HEK293 (cell line): ENCODE measurements at regions not wholly inside any gene's neighbourhood (a gene's known extent, or its start where the extent isn't known, plus 50 kb on each side); places are given as distances from the start of the nearest gene placed in this dataset.

Experiments used
- CTCF ChIA-PET: fragments of 350-600 bp; formaldehyde crosslinking; extraction: SDS; loops from one replicate; lab custom pipeline; 2021; ENCODE audit warnings: antibody characterized with exemption; lab: Yijun Ruan, JAX
- POLR2A ChIA-PET: fragments of 300-600 bp; formaldehyde crosslinking; extraction: SDS; loops from one replicate; lab custom pipeline; 2020; ENCODE audit warnings: antibody characterized with exemption, inconsistent platforms; lab: Yijun Ruan, JAX
- H3K27ac ChIP-seq: fragments of 200-500 bp; sonication (Bioruptor generic); 2 replicates; pipeline ENCODE4 v1.5.1; 2014; ENCODE audit warnings: low read depth, low read length, control low read depth, inconsistent platforms; ENCODE audit errors: extremely low read depth
- H3K36me3 ChIP-seq, 2 experiments: fragments of 200-500 bp in 1 of 2; sonication (Bioruptor generic) in 1 of 2; 1 replicate in 1 of 2; 2 replicates in 1 of 2; pipeline ENCODE4 v1.5.1; 2014 to 2017; ENCODE audit warnings: inconsistent platforms in 2 of 2, low read length in 2 of 2; ENCODE audit not compliant: control insufficient read depth in 2 of 2, insufficient read depth in 1 of 2
- H3K4me1 ChIP-seq: fragments of 200-500 bp; sonication (Bioruptor generic); 2 replicates; pipeline ENCODE4 v1.5.1; 2014; ENCODE audit warnings: mild to moderate bottlenecking, low read length, inconsistent platforms; ENCODE audit not compliant: control insufficient read depth, insufficient read depth
- H3K4me3 ChIP-seq: 2 replicates; pipeline ENCODE4 v1.5.1; 2011; ENCODE audit warnings: low read depth, mild to moderate bottlenecking, control low read depth, low read length, moderate library complexity
- H3K9me3 ChIP-seq: fragments of 200-500 bp; sonication (Bioruptor generic); 2 replicates; pipeline ENCODE4 v1.5.1; 2014; ENCODE audit warnings: low read depth, low read length, inconsistent platforms; ENCODE audit not compliant: control insufficient read depth, insufficient read depth
- CTCF ChIP-seq: fragments of 450-650 bp; formaldehyde crosslinking; IDR thresholded peaks from 2 replicates; pipeline ENCODE4 v1.5.1; 2016; ENCODE audit warnings: missing biosample characterization, missing genetic modification characterization
- FEZF1 ChIP-seq: fragments of 450-650 bp; formaldehyde crosslinking; IDR thresholded peaks from 2 replicates; pipeline ENCODE4 v1.5.1; 2016; ENCODE audit warnings: missing biosample characterization, missing genetic modification characterization
- GLIS1 ChIP-seq: fragments of 450-650 bp; formaldehyde crosslinking; IDR thresholded peaks from 2 replicates; pipeline ENCODE4 v1.5.1; 2016; ENCODE audit warnings: missing biosample characterization, missing genetic modification characterization
- HIC1 ChIP-seq: fragments of 450-650 bp; formaldehyde crosslinking; IDR thresholded peaks from 2 replicates; pipeline ENCODE4 v1.5.1; 2016; ENCODE audit warnings: missing biosample characterization, missing genetic modification characterization
- INSM2 ChIP-seq: fragments of 450-650 bp; formaldehyde crosslinking; IDR thresholded peaks from 2 replicates; pipeline ENCODE4 v1.5.1; 2016; ENCODE audit warnings: missing biosample characterization, missing genetic modification characterization
- KLF8 ChIP-seq: fragments of 450-650 bp; formaldehyde crosslinking; IDR thresholded peaks from 2 replicates; pipeline ENCODE4 v1.5.1; 2016; ENCODE audit warnings: missing biosample characterization, missing genetic modification characterization
- PBX3 ChIP-seq: sonication (generic); formaldehyde crosslinking; IDR thresholded peaks from 2 replicates; pipeline ENCODE4 v1.8.1; 2022; ENCODE audit warnings: mild to moderate bottlenecking, moderate library complexity, missing genetic modification reagents
- ZBTB11 ChIP-seq: fragments of 450-650 bp; formaldehyde crosslinking; conservative IDR thresholded peaks from 2 replicates; pipeline ENCODE4 v1.5.1; 2016; ENCODE audit warnings: low read depth, missing biosample characterization, missing genetic modification characterization
- ZBTB48 ChIP-seq: fragments of 450-650 bp; formaldehyde crosslinking; IDR thresholded peaks from 2 replicates; pipeline ENCODE4 v1.5.1; 2016; ENCODE audit warnings: missing biosample characterization, missing genetic modification characterization
- ZNF19 ChIP-seq: fragments of 450-650 bp; formaldehyde crosslinking; IDR thresholded peaks from 2 replicates; pipeline ENCODE4; 2016; ENCODE audit warnings: missing biosample characterization, missing genetic modification characterization, low read depth
- ZNF274 ChIP-seq, 2 experiments: fragments of 200-500 bp in 1 of 2; fragments of 450-650 bp in 1 of 2; sonication (Bioruptor generic) in 1 of 2; formaldehyde crosslinking in 1 of 2; IDR thresholded peaks; 2 replicates each; pipeline versions ENCODE4 v1.5.1 to v1.6.1; 2014 to 2016; ENCODE audit warnings: borderline replicate concordance in 1 of 2, inconsistent platforms in 1 of 2, low read length in 1 of 2, missing biosample characterization in 1 of 2, missing genetic modification characterization in 1 of 2
- ZNF350 ChIP-seq: fragments of 450-650 bp; formaldehyde crosslinking; IDR thresholded peaks from 2 replicates; pipeline ENCODE4 v1.5.0; 2017; ENCODE audit warnings: missing biosample characterization, mild to moderate bottlenecking, missing genetic modification characterization
- ZNF354C ChIP-seq: fragments of 450-650 bp; formaldehyde crosslinking; IDR thresholded peaks from 2 replicates; pipeline ENCODE4 v1.5.1; 2016; ENCODE audit warnings: missing biosample characterization, missing genetic modification characterization, low read depth, borderline replicate concordance
- ZNF366 ChIP-seq: fragments of 450-650 bp; formaldehyde crosslinking; conservative IDR thresholded peaks from 2 replicates; pipeline ENCODE4 v1.5.1; 2016; ENCODE audit warnings: missing biosample characterization, missing genetic modification characterization
- ZNF623 ChIP-seq: fragments of 450-650 bp; formaldehyde crosslinking; IDR thresholded peaks from 2 replicates; pipeline ENCODE4 v1.5.1; 2016; ENCODE audit warnings: missing biosample characterization, missing genetic modification characterization
- ZNF629 ChIP-seq: fragments of 450-650 bp; formaldehyde crosslinking; IDR thresholded peaks from 2 replicates; pipeline ENCODE4 v1.5.1; 2017; ENCODE audit warnings: missing biosample characterization, missing genetic modification characterization
- ZNF785 ChIP-seq: fragments of 450-650 bp; formaldehyde crosslinking; IDR thresholded peaks from 2 replicates; pipeline ENCODE4 v1.5.1; 2016; ENCODE audit warnings: missing biosample characterization, missing genetic modification characterization
- ZSCAN16 ChIP-seq: fragments of 450-650 bp; formaldehyde crosslinking; IDR thresholded peaks from 2 replicates; pipeline ENCODE4 v1.5.1; 2016; ENCODE audit warnings: missing biosample characterization, missing genetic modification characterization
- ZSCAN23 ChIP-seq: fragments of 450-650 bp; formaldehyde crosslinking; IDR thresholded peaks from 2 replicates; pipeline ENCODE4 v1.5.1; 2016; ENCODE audit warnings: missing biosample characterization, missing genetic modification characterization

GRCh38 chr6:48290595-48290994 lies 179.6 kb upstream of the PTCHD4 start:
- no peaks in the 10 kb centered on the region for H3K36me3 ChIP-seq
- ChIA-PET POLR2A (no interaction called here), CTCF (no interaction called here)
- no peak overlapping the region for H3K4me3 ChIP-seq
- TF ChIP-seq ZBTB48: no peak
- no peak for TF ChIP-seq INSM2
- no peak for TF ChIP-seq ZSCAN23 (tag by site-specific recombination)
- TF ChIP-seq GLIS1 (tag by site-specific recombination): no peak
- TF ChIP-seq ZBTB11 (tag by site-specific recombination): no peak
- TF ChIP-seq FEZF1 (tag by site-specific recombination): no peak
- TF ChIP-seq HIC1 (tag by site-specific recombination): no peak
- no peak for TF ChIP-seq ZNF19 (tag by site-specific recombination)
- TF ChIP-seq ZNF274 (IDR thresholded peaks at IDR 0.05; ENCODE audit: low read length): no peak
- no peak for TF ChIP-seq ZNF274 (tag by site-specific recombination; IDR thresholded peaks at IDR 0.05; ENCODE audit: borderline replicate concordance)
- TF ChIP-seq ZSCAN16 (tag by site-specific recombination): no peak
- no peak for TF ChIP-seq KLF8 (tag by site-specific recombination)
- TF ChIP-seq CTCF (tag by site-specific recombination): no peak
- no peak for TF ChIP-seq ZNF354C
- no peak for TF ChIP-seq ZNF785
- TF ChIP-seq PBX3 (CRISPR knock-in tag): no peak
- no peak for TF ChIP-seq ZNF350
- no peak for TF ChIP-seq ZNF623
- TF ChIP-seq ZNF629 (tag by site-specific recombination): no peak
- no peak for TF ChIP-seq ZNF366 (tag by site-specific recombination)
- H3K4me1 ChIP-seq: no peaks in the 10 kb centered on the region
- H3K9me3 ChIP-seq: no peaks in the 10 kb centered on the region
- no peak overlapping the region for H3K27ac ChIP-seq
